SU-DHL-6 (cell line): ENCODE measurements at regions not wholly inside any gene's neighbourhood (a gene's known extent, or its start where the extent isn't known, plus 50 kb on each side); places are given as distances from the start of the nearest gene placed in this dataset.

Source experiments
- CTCF ChIP-seq: fragments of 200-600 bp; sonication (generic); IDR thresholded peaks from one replicate; pipeline ENCODE4 v1.5.1; 2017; ENCODE audit warnings: antibody characterized with exemption, mild to moderate bottlenecking, low read length, moderate library complexity; ENCODE audit not compliant: insufficient read depth, poor library complexity, severe bottlenecking
- EZH2phosphoT487 ChIP-seq: fragments of 200-600 bp; sonication (generic), shearing (Covaris generic); conservative IDR thresholded peaks from 2 replicates; pipeline ENCODE4 v1.6.1; 2018; ENCODE audit warnings: mild to moderate bottlenecking, antibody characterized with exemption, low read length, moderate library complexity, mixed read lengths

GRCh38 chr9:71515626-71516025 lies 252.7 kb downstream of the CEMIP2 start:
- TF ChIP-seq CTCF (no peak), EZH2phosphoT487 (no peak)
